ENCODE measurements at regions not wholly inside any gene's neighbourhood (a gene's known extent, or its start where the extent isn't known, plus 50 kb on each side); places are given as distances from the start of the nearest gene placed in this dataset.

DNA sequence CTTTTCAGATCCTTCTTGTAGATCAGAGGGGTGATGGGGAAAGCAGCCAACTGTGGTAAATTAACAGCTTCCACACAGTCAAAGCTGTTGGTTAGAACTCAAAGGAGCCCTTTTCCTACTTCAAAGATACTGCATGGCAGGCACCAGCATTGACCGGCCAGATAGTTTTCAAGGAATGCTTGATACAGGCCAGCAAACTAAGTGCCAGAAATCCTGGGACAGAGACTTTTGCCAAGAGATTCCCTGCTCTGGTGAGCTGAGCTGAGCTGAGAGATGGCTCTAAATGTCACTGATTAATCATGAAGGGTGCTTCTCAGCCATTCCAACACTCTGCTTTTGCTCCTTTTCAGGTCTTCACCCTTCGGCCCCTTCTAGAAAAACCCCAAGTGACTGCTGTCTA, 131.6 kb upstream of the MED14 start:
- TF ChIP-seq, protein P1, sequence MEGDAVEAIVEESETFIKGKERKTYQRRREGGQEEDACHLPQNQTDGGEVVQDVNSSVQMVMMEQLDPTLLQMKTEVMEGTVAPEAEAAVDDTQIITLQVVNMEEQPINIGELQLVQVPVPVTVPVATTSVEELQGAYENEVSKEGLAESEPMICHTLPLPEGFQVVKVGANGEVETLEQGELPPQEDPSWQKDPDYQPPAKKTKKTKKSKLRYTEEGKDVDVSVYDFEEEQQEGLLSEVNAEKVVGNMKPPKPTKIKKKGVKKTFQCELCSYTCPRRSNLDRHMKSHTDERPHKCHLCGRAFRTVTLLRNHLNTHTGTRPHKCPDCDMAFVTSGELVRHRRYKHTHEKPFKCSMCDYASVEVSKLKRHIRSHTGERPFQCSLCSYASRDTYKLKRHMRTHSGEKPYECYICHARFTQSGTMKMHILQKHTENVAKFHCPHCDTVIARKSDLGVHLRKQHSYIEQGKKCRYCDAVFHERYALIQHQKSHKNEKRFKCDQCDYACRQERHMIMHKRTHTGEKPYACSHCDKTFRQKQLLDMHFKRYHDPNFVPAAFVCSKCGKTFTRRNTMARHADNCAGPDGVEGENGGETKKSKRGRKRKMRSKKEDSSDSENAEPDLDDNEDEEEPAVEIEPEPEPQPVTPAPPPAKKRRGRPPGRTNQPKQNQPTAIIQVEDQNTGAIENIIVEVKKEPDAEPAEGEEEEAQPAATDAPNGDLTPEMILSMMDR (IDR thresholded peaks at IDR 0.05; ENCODE audit: insufficient read depth, low read depth, low read length), result no peak
- no peak for TF ChIP-seq EZH2 (IDR thresholded peaks at IDR 0.05; ENCODE audit: insufficient read depth, low read length)
